OCI-LY7 (cell line): ENCODE measurements at regions not wholly inside any gene's neighbourhood (a gene's known extent, or its start where the extent isn't known, plus 50 kb on each side); places are given as distances from the start of the nearest gene placed in this dataset.

Experiments
- BruUV-seq: library from RNA; stranded (reverse); fragments of 400-500 nt; replicated peaks from 2 replicates; lab custom pipeline; 2021; lab: Mats Ljungman, UMichigan
- CTCF ChIA-PET: fragments of 300-600 bp; sonication (Branson Sonifier 250); formaldehyde crosslinking; loops from one replicate; lab custom pipeline; 2022; ENCODE audit warnings: antibody characterized with exemption; ENCODE audit not compliant: unreplicated experiment; lab: Charles Lee
- POLR2A ChIA-PET: fragments of 300-600 bp; sonication (Branson Sonifier 250); formaldehyde crosslinking; loops from one replicate; lab custom pipeline; 2022; ENCODE audit warnings: antibody characterized with exemption; lab: Charles Lee
- DNase-seq: peaks from one replicate; pipeline ENCODE4 v3.0.0-alpha.2; 2015; ENCODE audit warnings: low spot score
- H2AFZ ChIP-seq: fragments of 200-600 bp; sonication (generic), shearing (Covaris generic); 2 replicates; pipeline ENCODE4 v1.6.1; 2014; ENCODE audit warnings: mild to moderate bottlenecking, antibody characterized with exemption, low read length, moderate library complexity
- H3K27ac ChIP-seq: fragments of 200-600 bp; sonication (generic); 2 replicates; pipeline ENCODE4 v1.5.1; 2014; ENCODE audit warnings: mixed run types, low read depth, mild to moderate bottlenecking, moderate library complexity, low read length, inconsistent platforms; ENCODE audit not compliant: poor library complexity, severe bottlenecking
- H3K36me3 ChIP-seq: fragments of 200-600 bp; sonication (generic); 2 replicates; pipeline ENCODE4 v1.6.1; 2014; ENCODE audit warnings: mild to moderate bottlenecking, antibody characterized with exemption, low read length, moderate library complexity, mixed read lengths; ENCODE audit not compliant: insufficient read depth
- H3K4me1 ChIP-seq: fragments of 200-600 bp; sonication (generic); 2 replicates; pipeline ENCODE4 v1.5.1; 2014; ENCODE audit warnings: mild to moderate bottlenecking, low read length; ENCODE audit not compliant: insufficient read depth, poor library complexity, severe bottlenecking
- H3K4me2 ChIP-seq: fragments of 200-600 bp; sonication (generic); 2 replicates; pipeline ENCODE4 v1.6.1; 2014; ENCODE audit warnings: mild to moderate bottlenecking, low read length
- H3K4me3 ChIP-seq: fragments of 200-600 bp; sonication (generic); 2 replicates; pipeline ENCODE4 v1.5.1; 2014; ENCODE audit warnings: mild to moderate bottlenecking, low read depth, low read length; ENCODE audit not compliant: poor library complexity, severe bottlenecking
- H3K79me2 ChIP-seq: fragments of 200-600 bp; sonication (generic); 2 replicates; pipeline ENCODE4 v1.6.1; 2016; ENCODE audit warnings: low read depth, mild to moderate bottlenecking, low read length, moderate library complexity, mixed read lengths; ENCODE audit not compliant: insufficient read depth
- H3K9me2 ChIP-seq: fragments of 200-600 bp; sonication (generic); 2 replicates; pipeline ENCODE4 v1.6.1; 2016; ENCODE audit warnings: mild to moderate bottlenecking, low read length, mixed read lengths; ENCODE audit not compliant: insufficient read depth
- H3K9me3 ChIP-seq: fragments of 200-600 bp; sonication (generic); 2 replicates; pipeline ENCODE4 v1.6.1; 2014; ENCODE audit warnings: mild to moderate bottlenecking, mixed run types, low read length, mixed read lengths
- H4K20me1 ChIP-seq: fragments of 200-600 bp; sonication (generic); 2 replicates; pipeline ENCODE4 v1.6.1; 2014; ENCODE audit warnings: mild to moderate bottlenecking, antibody characterized with exemption, low read length, moderate library complexity, mixed read lengths; ENCODE audit not compliant: insufficient read depth
- EZH2phosphoT487 ChIP-seq: fragments of 200-600 bp; sonication (generic); IDR thresholded peaks from 2 replicates; pipeline ENCODE4 v1.6.1; 2018; ENCODE audit warnings: low read depth, borderline replicate concordance, mild to moderate bottlenecking, mixed run types, antibody characterized with exemption, low read length, moderate library complexity, mixed read lengths
- intact Hi-C: fragments of 100-400 bp; cut with micrococcal nuclease; formaldehyde crosslinking; loops from one replicate; pipeline ENCODE4 v1.10.0; 2022; ENCODE audit not compliant: unreplicated experiment
- TF ChIP-seq, protein P1 (sequence below): fragments of 200-600 bp; sonication (generic); conservative IDR thresholded peaks from 2 replicates; pipeline ENCODE4 v1.5.1; 2014; ENCODE audit warnings: mild to moderate bottlenecking, antibody characterized with exemption, low read length, moderate library complexity, mixed read lengths

DNA sequence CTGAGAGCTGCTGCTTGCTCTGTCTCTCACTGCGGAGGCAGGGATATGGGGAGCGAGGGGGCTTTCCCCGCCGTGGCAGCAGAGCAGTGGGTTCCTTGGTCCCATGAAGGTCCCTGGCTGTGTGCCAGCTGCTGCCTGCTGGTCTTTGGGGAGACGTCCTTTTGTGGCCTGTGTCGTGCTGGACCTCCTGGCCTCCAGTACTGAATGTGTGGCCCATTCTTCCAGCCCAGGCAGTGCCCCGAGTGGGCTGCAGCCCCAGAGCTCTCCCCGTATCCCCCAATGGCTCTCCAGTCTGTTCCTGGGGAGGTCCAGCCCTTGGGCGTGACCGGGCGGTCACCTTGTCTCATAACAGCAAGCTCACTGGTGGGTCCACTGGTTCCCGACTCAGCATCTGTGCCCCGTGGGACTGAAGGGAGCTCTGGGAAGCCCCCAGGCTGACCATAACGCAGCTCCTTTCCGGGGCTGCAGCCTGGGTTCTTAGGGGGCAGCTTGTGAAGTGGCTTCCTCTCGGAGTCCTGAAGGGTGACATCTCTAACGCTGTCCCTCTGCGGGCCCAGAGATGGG, 115.6 kb downstream of the SMIM20 start:
- POLR2A ChIA-PET, result interaction anchor here (0.6 kb wide), 1 partner anchor 335 kb away, joined by 3 read pairs; no protein-coding TSS in a partner anchor
- CTCF ChIA-PET, result no interaction called here
- Histone ChIP-seq H3K9me2 (no peaks in the 10 kb centered on the region), H3K36me3 (no peaks in the 10 kb centered on the region), H2AFZ (no peak overlapping the region), H3K4me2 (no peak overlapping the region), H3K4me1 (no peaks in the 10 kb centered on the region), H3K4me3 (no peak overlapping the region), H3K79me2 (no peaks in the 10 kb centered on the region), H3K27ac (no peak overlapping the region), H4K20me1 (no peaks in the 10 kb centered on the region), H3K9me3 (no peaks in the 10 kb centered on the region)
- no peak for TF ChIP-seq EZH2phosphoT487
- TF ChIP-seq, protein P1, sequence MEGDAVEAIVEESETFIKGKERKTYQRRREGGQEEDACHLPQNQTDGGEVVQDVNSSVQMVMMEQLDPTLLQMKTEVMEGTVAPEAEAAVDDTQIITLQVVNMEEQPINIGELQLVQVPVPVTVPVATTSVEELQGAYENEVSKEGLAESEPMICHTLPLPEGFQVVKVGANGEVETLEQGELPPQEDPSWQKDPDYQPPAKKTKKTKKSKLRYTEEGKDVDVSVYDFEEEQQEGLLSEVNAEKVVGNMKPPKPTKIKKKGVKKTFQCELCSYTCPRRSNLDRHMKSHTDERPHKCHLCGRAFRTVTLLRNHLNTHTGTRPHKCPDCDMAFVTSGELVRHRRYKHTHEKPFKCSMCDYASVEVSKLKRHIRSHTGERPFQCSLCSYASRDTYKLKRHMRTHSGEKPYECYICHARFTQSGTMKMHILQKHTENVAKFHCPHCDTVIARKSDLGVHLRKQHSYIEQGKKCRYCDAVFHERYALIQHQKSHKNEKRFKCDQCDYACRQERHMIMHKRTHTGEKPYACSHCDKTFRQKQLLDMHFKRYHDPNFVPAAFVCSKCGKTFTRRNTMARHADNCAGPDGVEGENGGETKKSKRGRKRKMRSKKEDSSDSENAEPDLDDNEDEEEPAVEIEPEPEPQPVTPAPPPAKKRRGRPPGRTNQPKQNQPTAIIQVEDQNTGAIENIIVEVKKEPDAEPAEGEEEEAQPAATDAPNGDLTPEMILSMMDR, result no peak
- intact Hi-C loops, result no loop called here
- BruUV-seq, result no TSS peak
- DNase-seq, result no peak

DNA sequence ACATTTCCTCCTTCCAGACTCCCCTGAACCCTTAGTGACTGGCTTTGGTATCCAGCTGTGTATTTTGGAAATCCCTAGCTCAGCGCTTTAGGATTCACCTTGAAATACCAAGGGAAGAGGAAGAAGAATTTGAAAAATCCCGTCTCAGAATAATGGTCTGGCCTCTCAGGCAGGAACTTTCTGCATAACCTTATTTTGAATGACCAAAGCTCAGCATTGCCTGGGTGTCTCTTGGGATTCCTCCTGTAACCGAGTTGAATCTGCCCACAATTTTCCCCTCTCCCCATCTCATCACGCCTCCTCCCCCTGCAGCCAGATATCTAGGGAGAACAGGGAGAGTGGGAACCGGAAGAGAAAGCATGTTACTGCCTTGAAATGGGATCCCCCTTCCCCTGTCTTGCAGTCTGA, 116.2 kb downstream of the SMIM20 start:
- Histone ChIP-seq H2AFZ (no peak overlapping the region), H3K27ac (no peak overlapping the region), H4K20me1 (no peaks in the 10 kb centered on the region), H3K9me3 (no peaks in the 10 kb centered on the region), H3K4me3 (no peak overlapping the region), H3K4me1 (no peaks in the 10 kb centered on the region), H3K4me2 (no peak overlapping the region), H3K79me2 (no peaks in the 10 kb centered on the region), H3K36me3 (no peaks in the 10 kb centered on the region), H3K9me2 (no peaks in the 10 kb centered on the region)
- TF ChIP-seq EZH2phosphoT487, result no peak
- TF ChIP-seq, protein P1, result no peak
- CTCF ChIA-PET, result no interaction called here
- POLR2A ChIA-PET, result interaction anchor here (0.5 to 1.0 kb wide), 3 partner anchors 112 to 504 kb away, joined by 3 read pairs; no protein-coding TSS in a partner anchor
- BruUV-seq, result no TSS peak
- DNase-seq, result no peak
- intact Hi-C loops, result no loop called here

DNA sequence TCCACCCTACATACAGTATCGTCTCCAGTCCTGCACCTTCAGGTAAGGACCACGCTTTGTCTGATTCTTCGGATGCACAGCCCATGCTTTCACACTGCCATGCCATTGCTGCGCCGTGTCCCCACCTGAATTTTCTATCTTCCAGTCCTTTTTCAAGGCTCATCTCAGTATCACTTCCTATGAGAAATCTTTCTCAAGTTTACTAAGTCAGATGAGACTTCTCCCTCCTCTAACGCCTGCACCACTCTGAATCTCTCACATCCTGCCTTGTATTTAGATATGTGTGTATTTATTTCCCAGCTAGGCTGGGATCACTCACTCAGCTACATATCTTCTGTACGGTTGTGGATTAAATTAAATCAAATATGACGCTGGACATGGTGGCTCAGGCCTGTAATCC, 116.8 kb downstream of the SMIM20 start:
- H3K27ac ChIP-seq, result no peak overlapping the region
- no peaks in the 10 kb centered on the region for H3K4me1 ChIP-seq
- BruUV-seq, result no TSS peak
- ChIA-PET POLR2A (interaction anchor here (0.5 to 1.0 kb wide), 3 partner anchors 113 to 504 kb away, joined by 3 read pairs; no protein-coding TSS in a partner anchor), CTCF (no interaction called here)
- no peaks in the 10 kb centered on the region for H3K79me2 ChIP-seq
- TF ChIP-seq EZH2phosphoT487, result no peak
- TF ChIP-seq, protein P1, result no peak
- H4K20me1 ChIP-seq, result no peaks in the 10 kb centered on the region
- H2AFZ ChIP-seq, result no peak overlapping the region
- no peaks in the 10 kb centered on the region for H3K9me2 ChIP-seq
- no peaks in the 10 kb centered on the region for H3K36me3 ChIP-seq
- no peaks in the 10 kb centered on the region for H3K9me3 ChIP-seq
- intact Hi-C loops, result no loop called here
- no peak overlapping the region for H3K4me3 ChIP-seq
- DNase-seq, result no peak
- H3K4me2 ChIP-seq, result no peak overlapping the region
